ENCODE measurements at regions not wholly inside any gene's neighbourhood (a gene's known extent, or its start where the extent isn't known, plus 50 kb on each side); places are given as distances from the start of the nearest gene placed in this dataset.

DNA sequence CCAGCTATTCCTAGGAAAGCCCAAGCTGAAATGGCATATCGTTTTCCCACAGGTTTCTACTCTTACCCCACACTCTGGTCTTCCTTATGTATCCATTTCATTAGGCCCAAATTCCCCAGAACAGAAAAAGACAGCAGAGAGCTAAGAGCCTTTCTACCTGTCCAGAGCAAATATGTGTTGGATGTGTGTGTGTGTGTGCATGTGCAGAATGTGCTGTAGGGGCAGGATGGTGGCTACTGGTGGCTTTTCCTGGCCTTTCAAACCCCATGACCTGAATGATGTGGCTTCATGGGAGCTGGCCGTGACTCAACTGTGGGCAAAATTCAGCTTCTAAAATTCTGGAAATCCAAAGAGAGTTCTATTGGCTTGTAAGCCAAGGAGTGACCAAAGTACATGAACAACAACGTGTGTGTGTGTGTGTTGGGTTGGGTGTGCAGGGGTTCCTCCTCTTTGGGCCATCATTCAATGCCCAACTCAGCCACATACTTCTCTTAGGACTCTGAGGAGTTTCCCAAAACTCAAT lies 421.4 kb upstream of the CADM1 start:
- Histone ChIP-seq H3K4me1 (ENCODE audit: control insufficient read depth, low read length) (peaks cover 16% of the 10 kb centered on the region), H3K9me2 (replicated peaks; ENCODE audit: control insufficient read depth, low read length) (no peaks in the 10 kb centered on the region), H4K20me1 (ENCODE audit: control insufficient read depth, insufficient read depth, low read depth, low read length) (no peaks in the 10 kb centered on the region), H3K79me2 (ENCODE audit: control insufficient read depth, low read length) (no peaks in the 10 kb centered on the region), H3K4me2 (ENCODE audit: low read length) (no peak overlapping the region), H3K9me3 (ENCODE audit: control insufficient read depth, insufficient read depth, low read length) (no peaks in the 10 kb centered on the region), H3F3A (ENCODE audit: control insufficient read depth, insufficient read depth) (no peaks in the 10 kb centered on the region), H3K27me3 (ENCODE audit: control insufficient read depth, low read length) (no peaks in the 10 kb centered on the region), H3K36me3 (ENCODE audit: control insufficient read depth, low read length) (no peaks in the 10 kb centered on the region), H3K27ac (ENCODE audit: low read depth, low read length) (no peak overlapping the region), H3K4me3 (ENCODE audit: low read length) (no peak overlapping the region)
- TF ChIP-seq EZH2phosphoT487 (IDR thresholded peaks at IDR 0.05; ENCODE audit: borderline replicate concordance, low read length), result no peak
- TF ChIP-seq, protein P1, sequence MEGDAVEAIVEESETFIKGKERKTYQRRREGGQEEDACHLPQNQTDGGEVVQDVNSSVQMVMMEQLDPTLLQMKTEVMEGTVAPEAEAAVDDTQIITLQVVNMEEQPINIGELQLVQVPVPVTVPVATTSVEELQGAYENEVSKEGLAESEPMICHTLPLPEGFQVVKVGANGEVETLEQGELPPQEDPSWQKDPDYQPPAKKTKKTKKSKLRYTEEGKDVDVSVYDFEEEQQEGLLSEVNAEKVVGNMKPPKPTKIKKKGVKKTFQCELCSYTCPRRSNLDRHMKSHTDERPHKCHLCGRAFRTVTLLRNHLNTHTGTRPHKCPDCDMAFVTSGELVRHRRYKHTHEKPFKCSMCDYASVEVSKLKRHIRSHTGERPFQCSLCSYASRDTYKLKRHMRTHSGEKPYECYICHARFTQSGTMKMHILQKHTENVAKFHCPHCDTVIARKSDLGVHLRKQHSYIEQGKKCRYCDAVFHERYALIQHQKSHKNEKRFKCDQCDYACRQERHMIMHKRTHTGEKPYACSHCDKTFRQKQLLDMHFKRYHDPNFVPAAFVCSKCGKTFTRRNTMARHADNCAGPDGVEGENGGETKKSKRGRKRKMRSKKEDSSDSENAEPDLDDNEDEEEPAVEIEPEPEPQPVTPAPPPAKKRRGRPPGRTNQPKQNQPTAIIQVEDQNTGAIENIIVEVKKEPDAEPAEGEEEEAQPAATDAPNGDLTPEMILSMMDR (IDR thresholded peaks at IDR 0.05; ENCODE audit: low read depth, low read length, poor library complexity, severe bottlenecking), result no peak

DNA sequence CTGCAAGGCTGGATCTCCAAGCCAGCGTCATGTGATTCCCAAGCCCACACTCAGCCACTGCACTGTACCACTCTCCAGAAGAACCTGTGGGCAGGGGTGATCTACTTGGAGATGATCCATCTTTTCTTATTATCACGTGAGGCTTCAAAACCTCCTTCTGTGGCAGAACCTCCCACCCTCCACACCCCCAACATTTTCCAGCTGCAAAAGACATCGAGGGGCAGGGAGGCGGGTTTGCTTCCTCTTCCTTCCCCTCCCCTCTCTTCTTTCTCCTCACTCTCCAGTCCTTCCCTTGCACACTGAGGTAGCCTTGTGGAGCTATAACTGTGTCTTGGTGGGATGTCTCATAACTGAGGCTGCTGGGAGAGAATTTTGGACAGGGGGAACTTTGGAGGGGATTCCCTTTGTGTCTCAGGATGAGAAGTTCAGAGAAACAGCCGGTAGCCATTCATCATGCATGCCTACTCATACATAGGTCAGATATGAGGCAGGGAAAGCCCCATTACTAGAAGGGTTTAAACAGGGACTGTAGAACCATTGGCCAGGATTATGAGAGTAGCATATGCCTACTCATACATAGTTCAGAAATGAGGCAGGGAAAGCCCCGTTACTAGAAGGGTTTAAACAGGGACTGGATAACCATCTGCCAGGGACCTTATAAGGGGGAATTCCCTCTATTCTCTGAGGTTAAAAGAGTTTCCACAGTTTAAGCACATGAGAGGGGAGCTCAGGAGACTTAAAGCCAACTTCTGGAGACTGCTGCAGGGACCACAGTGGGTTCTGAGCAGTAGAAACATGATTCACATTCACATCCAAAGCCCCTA lies 420.7 kb upstream of the CADM1 start:
- Histone ChIP-seq H3K4me1 (ENCODE audit: control insufficient read depth, low read length) (peaks cover 9% of the 10 kb centered on the region), H3K27ac (ENCODE audit: low read depth, low read length) (no peak overlapping the region), H4K20me1 (ENCODE audit: control insufficient read depth, insufficient read depth, low read depth, low read length) (no peaks in the 10 kb centered on the region), H3K79me2 (ENCODE audit: control insufficient read depth, low read length) (no peaks in the 10 kb centered on the region), H3K27me3 (ENCODE audit: control insufficient read depth, low read length) (no peaks in the 10 kb centered on the region), H3K4me3 (ENCODE audit: low read length) (no peak overlapping the region), H3K9me2 (replicated peaks; ENCODE audit: control insufficient read depth, low read length) (no peaks in the 10 kb centered on the region), H3K9me3 (ENCODE audit: control insufficient read depth, insufficient read depth, low read length) (no peaks in the 10 kb centered on the region), H3K36me3 (ENCODE audit: control insufficient read depth, low read length) (no peaks in the 10 kb centered on the region), H3K4me2 (ENCODE audit: low read length) (no peak overlapping the region), H3F3A (ENCODE audit: control insufficient read depth, insufficient read depth) (no peaks in the 10 kb centered on the region)
- TF ChIP-seq, protein P1 (IDR thresholded peaks at IDR 0.05; ENCODE audit: low read depth, low read length, poor library complexity, severe bottlenecking), result no peak
- no peak for TF ChIP-seq EZH2phosphoT487 (IDR thresholded peaks at IDR 0.05; ENCODE audit: borderline replicate concordance, low read length)

DNA sequence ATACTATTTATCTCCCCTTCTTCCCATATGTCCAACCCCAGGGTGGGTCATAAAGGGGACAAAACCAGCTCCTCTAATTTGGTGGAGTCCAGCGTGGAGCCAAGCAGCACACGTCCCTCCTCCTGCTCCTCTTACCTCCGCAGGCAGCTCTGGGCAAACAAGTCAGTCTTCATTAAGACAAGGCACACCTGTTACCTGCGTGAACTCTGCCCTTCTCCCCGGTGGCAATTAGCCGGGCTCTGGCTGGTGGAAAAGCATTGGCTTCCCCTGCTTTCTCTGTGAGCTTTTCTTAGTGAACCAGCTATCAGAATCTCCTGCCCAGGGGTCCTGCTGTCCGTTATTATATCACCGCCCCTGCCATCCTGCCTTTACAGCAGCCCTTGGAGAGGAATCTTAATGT lies 418.7 kb upstream of the CADM1 start:
- H4K20me1 ChIP-seq (ENCODE audit: control insufficient read depth, insufficient read depth, low read depth, low read length), result no peaks in the 10 kb centered on the region
- H3K27ac ChIP-seq (ENCODE audit: low read depth, low read length), result no peak overlapping the region
- no peak overlapping the region for H3K4me2 ChIP-seq (ENCODE audit: low read length)
- TF ChIP-seq EZH2phosphoT487 (IDR thresholded peaks at IDR 0.05; ENCODE audit: borderline replicate concordance, low read length), result no peak
- TF ChIP-seq, protein P1 (IDR thresholded peaks at IDR 0.05; ENCODE audit: low read depth, low read length, poor library complexity, severe bottlenecking), result no peak
- H3K27me3 ChIP-seq (ENCODE audit: control insufficient read depth, low read length), result no peaks in the 10 kb centered on the region
- no peak overlapping the region for H3K4me3 ChIP-seq (ENCODE audit: low read length)
- H3K4me1 ChIP-seq (ENCODE audit: control insufficient read depth, low read length), result peaks cover 7% of the 10 kb centered on the region
- no peaks in the 10 kb centered on the region for H3K79me2 ChIP-seq (ENCODE audit: control insufficient read depth, low read length)
- no peaks in the 10 kb centered on the region for H3F3A ChIP-seq (ENCODE audit: control insufficient read depth, insufficient read depth)
- H3K9me3 ChIP-seq (ENCODE audit: control insufficient read depth, insufficient read depth, low read length), result no peaks in the 10 kb centered on the region
- H3K9me2 ChIP-seq (replicated peaks; ENCODE audit: control insufficient read depth, low read length), result no peaks in the 10 kb centered on the region
- H3K36me3 ChIP-seq (ENCODE audit: control insufficient read depth, low read length), result no peaks in the 10 kb centered on the region

Data from DOHH2 (cell line).